Skin of body (tissue), 1 donor: ENCODE measurements at regions not wholly inside any gene's neighbourhood (a gene's known extent, or its start where the extent isn't known, plus 50 kb on each side); places are given as distances from the start of the nearest gene placed in this dataset.

ENCODE experiments used
- DNase-seq: peaks from one replicate; lab custom pipeline; 2025; lab: John Stamatoyannopoulos, UW

DNA sequence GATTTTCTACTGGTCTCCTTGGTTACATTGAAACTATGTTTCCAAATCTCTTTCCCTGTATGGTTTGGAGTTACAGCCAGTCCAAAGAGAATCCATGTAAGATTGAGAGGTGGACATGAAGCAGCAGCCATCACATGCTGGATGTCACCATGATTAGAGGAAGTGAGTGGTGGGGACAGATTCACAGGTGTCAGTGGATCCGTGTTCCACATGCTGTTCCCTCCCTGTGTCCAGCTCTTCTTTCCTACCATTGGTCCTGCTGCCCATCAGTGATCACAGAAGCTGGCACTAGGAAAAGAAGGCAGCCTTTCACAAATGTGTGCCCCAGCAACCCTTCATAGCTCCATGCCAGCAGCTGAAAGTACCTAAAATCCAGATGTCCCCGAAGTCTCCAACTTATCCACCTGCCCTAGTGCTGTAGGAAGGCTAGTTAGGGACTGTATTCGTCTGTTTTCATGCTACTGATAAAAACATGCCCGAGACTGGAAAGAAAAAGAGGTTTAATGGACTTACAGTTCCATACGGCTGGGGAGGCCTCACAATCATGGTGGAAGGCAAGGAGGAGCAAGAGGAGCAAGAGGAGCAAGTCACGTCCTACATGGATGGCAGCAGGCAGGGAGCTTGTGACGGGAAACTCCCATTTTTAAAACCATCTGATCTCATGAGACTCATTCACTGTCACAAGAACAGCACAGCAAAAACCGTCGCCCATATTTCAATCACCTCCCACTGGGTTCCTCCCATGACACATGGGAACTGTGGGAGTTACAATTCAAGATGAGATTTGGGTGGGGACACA lies 207.5 kb downstream of the INSIG2 start:
- no peak for DNase-seq

DNA sequence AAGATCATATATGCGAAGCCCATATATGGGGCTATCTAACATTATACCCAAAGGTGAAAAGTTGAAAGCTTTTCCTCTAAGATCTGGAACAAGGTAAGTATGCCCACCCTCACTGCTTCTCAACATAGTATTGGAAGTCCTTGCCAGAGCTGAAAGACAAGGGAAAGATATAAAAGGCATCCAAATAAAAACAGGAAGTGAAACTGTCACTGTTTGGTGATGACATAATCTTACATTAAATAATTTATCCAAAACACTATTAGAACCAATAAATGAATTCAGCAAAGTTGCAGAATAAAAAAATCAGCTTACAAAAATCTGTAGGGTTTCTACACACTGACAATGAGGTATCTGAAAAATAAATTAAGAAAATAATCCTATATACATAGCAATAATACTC lies 205.8 kb downstream of the INSIG2 start:
- no peak for DNase-seq

DNA sequence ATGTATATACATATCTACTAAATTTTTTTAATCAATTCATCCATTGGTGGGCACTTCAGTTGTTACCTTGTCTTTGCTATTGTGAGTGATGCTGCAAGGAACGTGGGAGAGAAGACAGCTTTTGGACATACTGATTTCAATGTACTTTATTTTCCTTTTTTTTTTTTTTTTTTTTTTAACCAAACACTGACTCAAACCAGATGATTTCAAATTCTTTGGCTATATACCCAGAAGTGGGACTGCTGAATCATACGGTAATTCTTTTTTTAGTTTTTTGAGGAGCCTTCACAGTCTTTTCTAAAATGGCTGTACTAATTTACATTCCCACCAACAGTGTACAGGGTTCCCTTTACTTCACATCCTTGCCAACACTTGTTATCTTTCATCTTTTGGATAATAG lies 204.7 kb downstream of the INSIG2 start:
- peak; percentile 57 for DNase-seq

DNA sequence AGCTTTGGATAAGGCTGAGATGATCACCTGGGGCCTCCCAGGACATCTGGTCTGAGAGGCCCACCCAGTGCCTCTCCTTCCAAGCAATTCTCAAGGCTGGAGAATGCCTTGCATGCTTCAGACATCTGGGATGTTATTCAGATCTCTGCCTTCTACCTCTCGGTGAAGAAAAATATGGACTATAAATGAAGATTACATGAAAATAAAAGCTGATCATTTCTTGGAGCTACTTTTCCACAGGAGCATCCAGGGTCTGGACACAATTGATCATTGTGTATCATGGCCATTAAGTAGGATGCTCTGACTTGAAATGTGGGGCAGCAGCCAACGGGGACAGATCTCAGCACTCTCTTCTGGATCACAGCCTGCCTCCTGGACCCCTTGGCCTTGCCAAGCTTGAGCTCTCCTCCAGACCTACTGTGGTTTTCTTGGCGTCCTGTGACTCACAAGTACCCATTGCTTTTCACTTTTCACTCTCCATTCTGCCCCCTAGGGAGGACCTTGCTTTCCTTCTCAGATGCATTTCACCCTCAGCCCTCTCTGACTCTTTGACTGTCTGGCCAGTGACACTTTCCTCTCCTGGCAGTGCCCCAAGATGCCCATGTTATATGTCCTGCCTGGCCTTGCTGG lies 203.1 kb downstream of the INSIG2 start:
- no peak for DNase-seq

DNA sequence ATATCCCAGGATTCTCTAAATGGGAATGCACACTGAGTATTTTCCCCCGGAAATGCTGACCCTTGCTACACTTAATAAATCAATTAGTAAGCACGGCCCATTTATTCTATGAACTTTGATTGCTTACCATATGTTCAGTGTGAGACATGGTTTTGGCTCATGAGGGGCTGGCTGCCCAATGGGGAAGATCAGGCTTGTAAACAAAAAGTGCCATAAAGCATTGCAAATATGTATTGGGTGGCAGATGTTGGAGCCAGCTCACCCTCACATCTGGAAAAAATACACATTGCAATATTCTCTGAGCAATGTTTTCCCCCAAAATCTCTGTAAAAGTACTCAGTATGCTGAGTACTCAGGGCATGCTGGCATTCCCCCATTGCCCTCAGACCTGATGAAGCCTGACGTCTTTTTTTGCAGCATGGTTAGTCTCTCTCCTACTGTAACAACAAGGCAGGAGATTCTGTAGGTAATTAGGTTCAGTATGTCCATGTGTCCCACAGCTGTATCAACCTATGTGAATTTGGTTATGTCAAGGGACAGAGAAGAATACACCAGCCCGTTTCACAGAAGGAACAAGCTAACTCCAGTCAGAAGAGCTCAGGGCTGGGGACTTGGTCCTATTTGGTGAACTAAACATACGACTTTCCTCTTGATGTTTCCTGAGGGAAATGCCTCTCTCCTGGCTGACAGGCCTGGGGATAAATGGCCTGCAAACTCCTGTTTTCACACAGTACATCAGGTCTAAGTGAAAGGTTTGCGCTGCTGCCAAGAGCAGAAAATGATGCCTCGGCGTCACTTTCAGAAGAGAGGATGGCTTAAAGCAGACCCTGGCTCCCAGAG lies 202.4 kb downstream of the INSIG2 start:
- DNase-seq = peak; percentile 65

DNA sequence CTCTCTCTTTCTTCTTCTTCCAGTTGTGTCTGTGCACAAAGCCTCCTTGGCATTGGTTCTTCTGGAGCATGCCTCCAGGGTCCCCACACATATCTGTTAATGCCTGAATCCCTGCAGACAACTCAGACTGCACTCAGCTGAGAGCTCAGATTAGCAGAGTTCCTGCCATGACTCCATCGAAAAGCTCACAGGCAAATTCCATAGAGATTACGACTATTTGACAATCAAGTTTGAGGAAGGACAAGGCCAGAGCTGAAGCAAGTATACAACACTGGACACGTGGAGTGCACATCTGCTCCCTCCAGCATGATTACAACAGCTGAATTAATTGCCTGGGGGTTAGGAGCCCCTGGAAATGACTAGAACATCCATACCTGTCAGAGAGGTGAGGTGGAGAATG lies 190.7 kb downstream of the INSIG2 start:
- DNase-seq = no peak

DNA sequence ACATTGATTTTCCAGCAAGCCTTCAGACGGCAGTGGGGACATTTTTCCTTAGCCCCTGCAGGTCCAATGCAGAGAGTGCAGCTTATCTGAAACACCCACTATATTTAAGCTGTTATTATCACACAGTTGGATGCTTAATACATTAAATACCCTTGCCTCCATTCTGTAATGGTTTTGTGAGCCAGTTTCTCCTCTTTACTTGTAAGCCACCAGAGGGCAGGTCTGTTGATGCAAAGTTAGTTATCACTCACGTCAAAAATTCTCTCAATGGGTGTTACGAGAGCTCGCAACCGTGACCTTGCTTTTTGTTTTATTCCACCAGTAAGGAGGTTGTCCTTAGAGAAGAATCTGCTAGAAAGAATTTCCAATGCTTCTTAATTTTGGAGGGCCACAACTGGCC lies 189.8 kb downstream of the INSIG2 start:
- DNase-seq = no peak

DNA sequence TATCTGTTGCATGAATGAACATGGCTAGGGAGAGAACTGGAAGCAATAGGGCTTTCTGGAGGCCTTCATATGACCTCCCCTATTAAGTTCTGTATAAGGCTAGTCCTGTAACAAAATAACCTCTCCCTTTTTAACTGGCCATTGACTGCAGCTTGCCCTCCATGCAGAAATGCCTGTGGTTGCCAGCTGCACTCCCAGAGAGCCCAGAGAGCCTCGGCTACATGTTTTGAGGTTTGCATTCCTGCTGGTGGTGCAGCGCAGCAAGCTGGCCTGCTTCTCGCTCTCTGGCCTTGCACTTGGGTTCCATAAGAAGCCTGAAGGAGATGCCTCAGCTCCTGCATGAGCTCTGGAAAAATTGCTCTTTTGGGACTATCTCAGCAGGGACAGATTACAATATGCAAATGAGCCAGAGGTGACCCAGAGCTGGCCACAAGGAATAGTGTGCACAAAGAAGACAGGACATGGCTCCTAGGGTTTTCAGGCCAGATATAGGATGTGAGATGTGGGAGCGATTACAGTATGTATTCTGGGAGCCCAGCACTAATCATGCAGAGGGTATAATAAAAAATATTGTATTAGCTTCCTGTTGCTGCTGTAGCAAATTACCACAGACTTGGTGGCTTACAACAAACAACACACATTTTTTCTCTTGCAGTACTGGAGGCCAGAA lies 186.7 kb downstream of the INSIG2 start:
- DNase-seq = no peak

DNA sequence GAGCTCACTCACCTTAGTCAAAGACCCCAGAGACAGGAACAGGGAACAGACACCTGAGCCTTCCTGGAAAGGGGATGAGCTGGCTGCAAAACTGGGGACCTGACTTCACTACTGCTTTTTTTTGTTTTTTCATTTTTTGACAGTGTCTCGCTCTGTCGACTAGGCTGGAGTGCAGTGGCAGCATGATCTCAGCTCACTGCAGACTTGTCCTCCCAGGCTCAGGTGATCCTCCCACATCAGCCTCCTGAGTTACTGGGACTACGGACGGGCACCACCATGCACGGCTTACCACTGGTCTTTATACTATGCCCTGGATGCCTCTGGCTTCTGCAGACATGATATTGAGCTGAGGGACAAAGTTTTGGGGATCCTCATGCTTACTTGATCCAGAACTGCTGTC lies 184.1 kb downstream of the INSIG2 start:
- DNase-seq = no peak

DNA sequence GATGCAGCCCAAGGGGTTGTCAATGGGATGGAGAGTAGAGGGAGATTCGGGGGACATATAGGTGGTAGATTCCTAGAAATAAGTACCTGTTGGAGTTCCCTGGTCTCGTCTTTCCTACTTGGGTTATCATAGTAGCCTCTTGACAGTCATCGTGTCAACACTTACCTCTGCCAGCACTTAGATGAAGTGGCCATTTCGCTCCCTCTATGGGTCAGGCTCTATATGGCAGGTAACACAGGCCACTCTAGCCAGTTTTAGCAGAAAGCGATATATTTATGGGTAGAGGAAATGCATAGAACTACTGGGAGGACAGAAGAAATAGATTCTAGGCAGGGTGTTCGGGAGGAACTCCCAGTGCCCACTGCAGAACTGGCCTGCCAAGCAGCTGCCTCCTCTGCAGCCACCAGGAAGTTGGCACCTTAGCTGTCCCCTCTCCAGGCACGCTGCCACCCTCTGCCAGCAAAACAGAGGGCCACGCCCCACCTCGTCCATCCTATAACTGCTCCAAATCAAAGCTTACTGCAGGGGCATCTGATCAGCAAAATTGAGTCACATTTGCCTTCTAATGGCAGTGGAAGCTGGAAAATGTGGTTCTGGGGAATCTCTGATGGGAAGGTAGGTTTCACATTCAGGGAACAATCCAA lies 181.3 kb downstream of the INSIG2 start:
- DNase-seq = no peak

DNA sequence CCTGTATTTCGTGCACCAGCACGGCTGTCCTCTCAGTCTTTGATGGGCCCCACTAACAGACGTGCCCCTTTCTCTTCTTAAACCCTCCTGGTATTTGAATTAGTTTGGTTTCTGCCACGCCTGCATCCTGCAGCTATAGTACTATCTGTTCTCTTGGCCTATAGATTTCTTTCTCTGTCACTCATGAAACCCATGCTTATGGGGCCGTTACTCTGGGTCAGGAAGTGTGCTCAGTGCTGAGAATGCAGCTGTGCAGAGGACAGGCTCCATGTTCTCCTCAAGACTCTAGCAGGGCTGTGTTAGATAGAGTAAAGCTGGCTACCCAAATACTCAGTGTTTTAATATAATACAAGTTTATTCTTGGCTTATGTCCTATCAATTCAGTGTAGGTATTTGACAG lies 180.0 kb downstream of the INSIG2 start:
- no peak for DNase-seq

DNA sequence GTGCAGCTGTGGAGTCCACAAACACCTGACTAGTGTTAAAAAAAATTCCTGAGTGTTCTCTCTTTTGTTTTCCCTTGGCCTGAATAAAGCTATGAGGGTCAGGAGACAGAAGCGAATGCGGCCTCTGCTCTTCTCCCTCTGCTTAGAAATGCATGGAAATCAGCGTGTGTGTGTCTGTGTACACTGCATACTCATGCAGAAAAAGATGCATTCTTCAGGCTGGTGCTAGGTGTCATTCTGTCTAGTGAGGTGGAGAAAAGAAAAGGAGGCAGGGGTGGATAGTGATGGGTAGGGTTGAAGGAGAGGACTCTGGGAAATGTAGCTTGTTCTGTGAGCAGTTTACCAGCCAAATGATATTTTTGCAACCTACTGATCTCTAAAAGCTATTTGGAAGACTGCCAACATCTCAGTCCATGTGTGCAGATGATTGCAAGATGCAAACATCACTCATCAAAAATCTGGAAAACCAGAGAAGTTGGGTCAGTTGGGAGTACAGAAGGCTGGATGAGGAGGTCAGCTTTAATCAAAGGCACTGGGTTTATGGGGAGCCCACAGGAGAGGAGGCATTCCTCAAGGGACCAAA lies 177.7 kb downstream of the INSIG2 start:
- no peak for DNase-seq

DNA sequence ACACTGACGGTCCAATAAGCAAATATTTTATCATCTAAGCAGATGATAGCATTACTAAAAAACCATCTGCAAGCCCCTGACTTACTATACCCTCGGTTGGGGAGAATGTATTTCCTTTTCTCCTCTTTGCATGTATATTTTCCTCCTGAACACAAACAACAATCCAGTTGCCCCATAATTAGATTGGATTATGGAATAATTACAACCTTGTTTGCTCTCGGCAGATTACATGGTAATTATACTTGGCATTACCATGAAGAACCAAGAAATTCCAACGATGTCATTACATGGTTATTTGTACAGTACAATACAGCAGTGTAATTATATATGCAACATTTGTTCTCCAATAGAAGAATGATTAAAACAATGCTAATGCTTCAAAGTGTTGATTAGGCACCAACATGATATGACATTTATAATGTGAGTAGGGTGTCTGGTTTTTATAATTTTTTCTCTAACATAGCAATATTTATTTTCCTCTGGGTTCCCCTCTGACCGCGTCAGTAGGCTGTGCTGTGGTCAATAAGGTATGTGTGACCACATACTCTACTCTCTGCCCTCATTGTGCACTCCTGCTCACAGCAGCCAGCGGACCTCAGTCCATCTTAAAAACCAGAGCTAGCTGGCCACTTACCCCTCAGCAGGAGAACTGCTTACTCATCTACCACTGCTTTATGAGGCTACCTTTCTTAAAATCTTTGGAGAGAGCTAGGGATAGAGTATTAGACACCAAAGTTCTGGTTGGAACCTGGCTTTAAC lies 176.1 kb downstream of the INSIG2 start:
- no peak for DNase-seq

DNA sequence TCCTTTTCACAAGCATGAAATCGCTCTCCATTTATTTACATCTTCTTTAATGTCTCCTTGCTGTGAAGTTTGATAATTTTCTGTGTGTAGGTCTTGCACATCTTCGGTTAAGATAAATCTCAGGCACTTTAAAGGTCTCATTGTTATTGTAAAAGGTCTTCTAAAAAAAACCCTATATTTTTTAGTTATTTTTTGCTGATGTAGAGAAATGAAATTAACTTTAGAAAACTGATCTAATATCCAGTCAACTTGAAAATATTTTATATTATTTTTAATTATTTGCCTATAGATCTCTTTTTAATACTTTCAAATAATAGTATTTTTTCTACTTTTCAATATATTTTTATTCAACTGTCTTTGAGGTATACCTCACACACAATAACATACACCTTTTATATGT lies 169.4 kb downstream of the INSIG2 start:
- DNase-seq = no peak

DNA sequence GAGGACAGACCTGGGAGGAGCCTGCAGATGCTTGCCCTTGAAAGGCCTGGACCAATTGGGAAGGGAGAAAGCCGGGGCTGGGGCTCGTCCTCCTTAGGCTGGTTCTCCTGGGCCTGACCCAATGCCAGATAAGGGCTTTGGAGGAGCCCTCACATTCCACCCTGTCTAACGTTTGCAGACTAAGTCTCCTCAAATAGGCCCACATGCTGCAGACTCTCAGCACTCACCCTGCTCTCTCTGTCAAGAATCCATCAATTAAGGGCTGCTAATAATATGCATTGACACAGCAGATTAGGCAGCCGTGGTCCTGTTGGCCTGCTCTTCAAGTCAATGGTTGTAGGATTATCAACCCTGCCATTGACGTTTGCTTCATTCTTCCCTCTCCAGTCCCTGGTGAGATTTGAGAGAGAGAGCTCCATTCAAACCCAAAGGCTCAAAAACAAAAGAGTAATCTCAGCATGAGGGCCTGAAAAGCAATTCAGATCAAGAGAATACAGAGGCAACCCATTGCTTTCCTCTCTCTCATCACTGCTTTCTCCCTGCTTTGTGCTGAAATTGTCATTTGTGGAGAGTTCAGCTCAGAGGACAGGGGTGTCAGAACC lies 167.6 kb downstream of the INSIG2 start:
- no peak for DNase-seq

DNA sequence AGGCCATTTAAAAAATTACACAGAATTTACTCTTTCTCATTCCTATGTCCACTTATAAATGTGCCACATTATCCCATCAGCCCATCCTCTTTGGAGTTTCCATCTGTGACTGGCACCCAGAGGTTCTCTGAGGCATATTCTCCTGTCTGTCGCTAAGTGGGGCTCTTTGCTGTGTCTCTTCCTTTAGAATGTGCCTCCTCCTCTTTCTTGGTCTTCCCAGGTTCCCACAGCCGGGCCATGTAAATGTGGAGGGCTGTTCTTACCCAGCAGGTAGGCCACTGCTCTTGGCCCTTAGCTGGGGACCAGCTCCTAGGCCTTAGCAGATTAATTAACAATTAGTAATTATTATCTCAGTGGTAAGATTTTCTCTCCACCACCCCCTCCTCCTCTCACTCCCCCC lies 167.0 kb downstream of the INSIG2 start:
- DNase-seq = no peak

DNA sequence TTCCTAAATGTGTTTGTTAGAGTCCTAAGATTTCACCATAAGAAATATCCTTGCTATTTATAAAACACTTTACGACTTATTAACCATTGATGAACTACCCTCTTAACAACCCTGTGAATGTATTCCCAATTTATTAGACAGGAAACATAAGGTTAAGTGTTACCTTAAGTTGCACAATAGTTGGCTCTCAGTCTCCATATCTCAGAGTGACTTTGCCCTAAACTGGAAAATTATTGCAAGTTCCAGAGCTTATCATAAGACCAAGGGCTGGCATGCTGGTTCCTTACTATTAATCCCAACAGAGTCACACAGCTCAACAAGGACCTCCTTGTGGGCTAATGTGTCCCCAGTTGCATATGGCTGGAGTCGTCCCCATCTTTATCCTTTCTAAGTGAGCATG lies 165.8 kb downstream of the INSIG2 start:
- DNase-seq = no peak

DNA sequence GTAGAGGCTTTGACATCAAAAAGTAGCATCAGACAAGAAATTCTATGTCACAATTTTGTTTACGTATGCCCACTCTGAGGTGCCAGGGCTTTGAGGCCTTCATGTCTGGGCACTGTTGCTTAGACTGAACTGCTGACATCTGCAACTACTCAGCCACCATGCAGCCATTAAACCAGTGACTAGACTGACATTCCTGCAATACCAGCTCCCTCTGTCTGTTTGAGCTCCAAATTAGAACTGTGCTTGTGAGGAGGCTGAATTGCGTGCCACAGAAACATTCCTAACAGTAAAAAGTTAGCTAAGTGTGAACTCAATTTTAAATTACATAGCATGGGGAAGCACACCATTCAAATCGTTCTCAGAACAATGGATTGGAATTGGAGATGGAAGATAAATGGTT lies 163.2 kb downstream of the INSIG2 start:
- DNase-seq = peak; percentile 65

DNA sequence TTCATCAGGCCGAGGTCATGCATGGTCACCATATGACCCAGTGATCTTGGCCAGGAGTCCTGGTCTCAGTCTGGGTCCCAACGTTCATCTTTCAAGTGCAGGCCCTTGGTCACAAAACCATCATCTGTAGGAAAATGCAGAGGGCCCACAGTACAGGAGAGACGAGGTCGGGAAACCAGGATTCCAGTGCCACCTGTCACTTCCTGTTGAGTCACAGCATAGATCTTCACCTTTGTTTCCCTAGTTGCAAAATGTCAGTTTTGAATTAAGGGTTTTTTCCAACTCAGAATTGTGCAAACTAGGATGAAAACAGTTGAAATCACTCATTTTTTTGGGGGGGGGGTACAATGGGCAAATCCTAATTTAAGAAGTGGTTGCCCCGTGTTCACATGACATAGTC lies 162.2 kb downstream of the INSIG2 start:
- no peak for DNase-seq

DNA sequence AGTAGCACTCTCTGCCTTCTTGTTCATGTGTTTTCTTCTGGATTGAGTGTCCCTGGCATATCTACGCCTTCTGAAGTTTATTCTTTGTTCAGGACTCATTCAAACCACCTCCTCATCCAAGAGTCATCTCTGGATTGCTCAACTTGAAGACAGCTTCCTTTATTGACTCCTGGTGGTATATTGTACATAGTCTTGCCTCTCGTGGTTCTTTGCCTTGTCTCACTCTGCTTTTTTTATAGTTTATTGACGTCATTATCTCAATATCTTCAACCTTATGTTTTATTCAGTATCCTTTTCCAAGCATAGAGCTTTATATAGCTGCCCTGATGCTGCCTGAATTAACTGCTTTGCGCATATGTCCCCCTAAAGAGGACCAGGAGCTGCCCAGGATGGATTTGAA lies 161.7 kb downstream of the INSIG2 start:
- DNase-seq = no peak
